NCI-H510A (cell line): ENCODE measurements at regions not wholly inside any gene's neighbourhood (a gene's known extent, or its start where the extent isn't known, plus 50 kb on each side); places are given as distances from the start of the nearest gene placed in this dataset.

Source experiments
- DNase-seq: peaks from one replicate; lab custom pipeline; 2025; lab: John Stamatoyannopoulos, UW

DNA sequence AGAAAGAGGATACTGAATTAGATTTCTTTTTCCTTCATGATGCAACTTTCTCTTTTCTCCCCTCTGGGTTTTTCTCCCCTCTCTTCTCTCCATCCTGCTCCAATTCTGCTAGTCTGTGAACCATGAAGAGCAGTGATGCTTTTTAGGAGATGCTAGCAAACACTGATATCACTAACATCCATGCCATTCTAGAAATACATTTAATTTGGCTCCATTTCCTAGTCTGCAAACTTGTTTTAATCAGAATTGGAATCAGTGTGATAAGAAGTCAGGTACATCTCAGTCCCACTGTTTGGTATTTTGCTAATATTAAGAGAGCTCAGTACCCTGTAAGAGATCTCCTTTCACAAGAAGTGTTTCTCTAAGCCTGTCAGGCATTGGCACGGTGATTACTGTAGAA is 437.1 kb downstream of the RWDD3 start:
- DNase-seq: no peak

DNA sequence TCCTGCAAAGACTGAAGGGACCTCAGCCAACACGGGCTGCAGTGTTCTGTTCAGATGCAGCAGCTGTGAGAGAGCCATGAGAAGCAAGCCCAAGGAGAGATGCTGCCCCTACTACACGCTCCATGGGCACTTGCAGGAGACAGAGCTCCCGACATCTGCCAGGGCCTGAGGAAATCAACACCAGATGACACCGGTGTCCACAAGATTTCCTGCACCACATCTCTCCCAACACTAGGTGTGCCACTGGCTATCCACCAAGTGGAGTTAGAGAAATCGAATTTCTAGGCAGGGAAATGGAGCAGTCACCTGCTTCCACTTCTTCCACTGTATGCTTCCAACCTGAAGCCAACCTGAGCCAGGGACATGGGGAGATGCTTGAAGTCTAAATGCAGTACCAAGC is 445.3 kb downstream of the RWDD3 start:
- DNase-seq: no peak

DNA sequence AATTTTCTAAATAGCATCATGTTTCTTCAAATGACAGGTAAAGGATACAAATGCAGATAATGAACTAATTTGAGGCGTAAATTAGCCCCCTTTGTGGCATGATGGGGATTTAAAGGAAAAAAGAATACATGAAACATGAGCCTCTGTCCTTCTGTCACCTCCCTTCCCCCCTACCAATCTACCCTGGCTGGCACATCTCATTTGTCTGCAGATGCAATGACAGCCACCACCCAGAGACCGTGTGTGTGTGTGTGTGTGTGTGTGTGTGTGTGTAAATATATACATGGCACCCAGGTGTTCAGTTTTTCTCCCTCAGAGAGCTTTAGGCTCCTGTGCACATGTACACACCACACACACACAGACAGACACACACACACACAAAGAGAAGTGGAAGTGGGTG is 451.1 kb downstream of the RWDD3 start:
- DNase-seq: no peak

DNA sequence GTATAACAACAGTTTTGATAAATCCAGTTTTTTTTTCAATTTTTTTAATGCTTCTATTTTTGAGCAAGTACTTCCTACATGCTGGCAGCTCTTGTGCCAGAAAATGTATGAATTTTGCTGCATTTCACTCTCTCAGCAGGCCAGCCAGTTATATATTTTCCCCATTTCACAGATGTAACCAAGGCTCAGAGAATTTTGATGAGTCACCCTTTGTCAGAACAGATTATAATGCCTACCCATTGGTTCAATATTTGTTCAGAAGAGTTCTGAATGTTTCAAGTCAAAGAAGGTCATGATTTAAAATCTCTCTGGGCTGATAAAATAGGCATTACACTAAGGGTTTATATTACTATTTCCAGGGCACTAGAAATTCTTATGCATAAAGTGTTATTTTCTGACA is 452.2 kb downstream of the RWDD3 start:
- no peak for DNase-seq

DNA sequence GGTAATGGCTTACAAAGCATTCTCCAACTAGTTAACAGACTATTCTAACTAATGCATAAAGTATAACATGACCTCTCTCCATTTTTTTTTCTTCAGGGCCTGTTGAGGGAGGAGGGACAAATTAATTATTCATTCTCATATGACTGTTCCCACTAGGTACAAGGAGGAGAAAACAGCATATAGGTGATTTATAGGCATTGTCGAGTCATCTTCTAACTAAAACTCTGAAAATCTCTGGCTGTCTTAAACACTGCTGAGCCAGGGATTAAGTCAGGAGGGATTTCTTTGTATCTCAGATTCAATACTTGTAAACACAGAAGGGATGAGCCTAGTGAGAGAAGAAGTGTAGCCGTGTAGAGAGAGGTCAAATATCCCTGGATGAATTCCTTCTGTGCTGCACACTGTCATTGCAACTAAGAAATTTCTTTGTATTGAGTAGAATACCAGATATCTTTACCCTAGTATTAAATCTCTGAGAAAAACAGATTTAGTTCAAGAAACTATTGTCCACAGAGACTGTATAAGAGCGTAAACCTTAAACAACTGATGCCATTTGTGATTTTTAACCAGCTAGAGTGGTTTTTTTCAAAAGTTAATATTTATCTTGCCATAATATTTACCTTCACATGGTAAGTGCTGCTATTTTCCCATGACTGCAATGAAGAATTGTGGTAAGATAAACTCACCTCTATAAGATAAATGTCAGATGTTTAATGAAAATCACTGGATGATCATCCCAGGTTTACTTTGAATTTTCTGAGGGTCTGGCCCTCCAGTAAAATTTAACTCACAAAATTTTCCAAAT is 465.3 kb downstream of the RWDD3 start:
- DNase-seq: no peak

DNA sequence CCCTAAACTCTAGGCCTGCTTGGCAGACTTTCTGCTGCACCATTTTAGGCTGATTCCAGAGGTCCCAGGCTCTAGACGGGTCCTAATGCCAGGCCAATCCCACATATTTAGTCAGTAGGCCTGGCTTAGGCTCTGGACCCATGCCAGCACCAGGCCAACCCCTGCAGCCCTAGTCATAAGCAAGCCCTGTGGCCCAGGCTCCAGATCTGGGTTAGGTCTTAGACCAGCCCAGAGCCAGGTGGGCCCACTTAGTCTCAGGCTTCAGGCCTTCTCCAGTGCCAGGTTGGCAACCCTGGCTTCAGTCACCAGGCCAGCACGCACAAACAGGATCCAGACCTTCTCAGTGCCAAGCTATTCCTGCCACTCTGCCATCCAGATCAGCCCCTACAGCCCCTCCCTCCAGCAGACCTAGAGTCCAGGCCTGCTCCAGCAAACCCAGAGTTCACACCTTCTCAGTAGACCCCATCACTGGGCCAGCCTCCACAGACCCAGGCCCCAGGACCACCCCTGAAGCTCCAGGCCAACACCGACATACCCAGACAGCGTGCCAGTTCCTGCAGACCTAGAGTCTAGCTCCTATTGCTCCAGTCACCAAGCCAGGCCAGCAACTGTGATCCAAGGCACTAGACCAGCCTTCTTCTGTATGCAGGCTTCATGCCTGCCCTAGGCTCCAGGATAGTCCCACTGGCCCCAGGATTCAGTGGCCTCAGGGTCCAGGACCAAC is 467.6 kb downstream of the RWDD3 start:
- no peak for DNase-seq

DNA sequence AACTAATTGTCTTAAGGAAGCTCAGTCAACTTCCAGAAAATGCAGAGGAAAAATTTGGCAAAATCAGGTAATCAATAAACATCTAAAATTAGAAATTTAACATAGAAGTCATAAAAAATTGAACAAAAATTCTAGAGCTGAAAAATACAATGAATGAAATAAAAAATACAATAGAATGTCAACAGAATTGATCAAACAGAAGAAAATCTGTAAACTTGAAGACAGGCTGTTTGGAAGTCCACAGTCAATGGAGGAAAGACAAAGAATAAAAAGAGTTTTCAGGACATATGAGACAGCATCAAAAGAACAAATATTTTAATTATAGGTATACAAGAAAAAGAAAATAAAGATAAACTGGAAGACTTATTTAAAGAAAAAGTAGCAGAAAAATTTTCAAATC is 469.0 kb downstream of the RWDD3 start:
- no peak for DNase-seq

DNA sequence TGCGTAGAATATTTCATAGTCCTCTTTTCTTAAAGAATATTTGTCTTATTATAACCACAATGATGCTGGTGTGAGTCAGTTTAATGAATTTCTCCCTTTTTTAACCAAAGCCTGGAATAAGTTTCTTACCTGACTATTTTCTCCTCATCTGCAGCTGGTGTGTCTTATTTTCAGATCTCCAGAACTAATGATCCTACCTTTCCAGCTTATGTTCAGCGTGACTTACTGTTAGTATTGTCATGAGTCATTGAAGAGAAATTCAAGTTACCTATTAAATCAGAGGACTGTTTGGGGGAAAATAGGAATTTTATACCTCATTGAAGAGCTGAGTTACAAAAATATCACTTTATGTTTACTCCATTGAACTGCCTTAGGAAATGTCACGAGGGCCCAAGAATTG is 482.1 kb downstream of the RWDD3 start:
- no peak for DNase-seq

DNA sequence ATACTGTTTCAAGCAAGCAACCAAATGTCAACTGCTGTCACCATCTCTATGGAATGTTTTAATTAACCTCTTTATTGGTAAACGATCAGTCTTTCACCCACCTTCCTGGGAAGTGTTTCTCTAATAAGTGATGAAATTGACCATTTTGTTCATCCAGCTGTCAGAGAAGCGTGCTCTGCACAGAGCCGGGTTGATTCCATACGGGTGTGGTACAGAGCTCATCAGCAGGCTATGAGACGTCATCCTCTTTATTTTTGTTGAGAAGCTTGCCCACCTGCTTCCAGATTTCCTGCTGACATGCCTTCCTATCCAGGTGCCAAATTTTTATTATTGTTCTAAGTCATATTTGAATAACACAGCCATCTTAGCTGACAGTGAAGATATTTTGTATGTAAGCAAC is 482.5 kb downstream of the RWDD3 start:
- no peak for DNase-seq

DNA sequence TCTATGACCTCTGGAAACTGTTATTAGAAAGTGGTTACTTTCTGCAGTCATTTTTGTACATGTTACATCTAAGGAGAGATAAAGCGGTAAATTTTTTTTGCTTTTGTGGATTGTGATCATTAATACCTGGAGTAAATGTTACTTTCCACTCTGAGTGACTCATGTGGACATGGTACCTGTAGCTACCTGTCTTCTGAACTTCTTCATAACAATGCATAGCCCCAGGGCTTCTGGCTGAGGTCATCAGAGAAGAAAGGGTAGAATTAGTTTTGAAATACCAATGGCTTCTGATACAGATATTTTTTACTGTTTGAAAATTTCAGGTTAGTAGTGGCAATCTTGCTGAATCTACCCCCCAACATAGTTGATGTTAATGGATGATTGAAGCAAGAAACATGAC is 489.3 kb downstream of the RWDD3 start:
- DNase-seq: no peak

DNA sequence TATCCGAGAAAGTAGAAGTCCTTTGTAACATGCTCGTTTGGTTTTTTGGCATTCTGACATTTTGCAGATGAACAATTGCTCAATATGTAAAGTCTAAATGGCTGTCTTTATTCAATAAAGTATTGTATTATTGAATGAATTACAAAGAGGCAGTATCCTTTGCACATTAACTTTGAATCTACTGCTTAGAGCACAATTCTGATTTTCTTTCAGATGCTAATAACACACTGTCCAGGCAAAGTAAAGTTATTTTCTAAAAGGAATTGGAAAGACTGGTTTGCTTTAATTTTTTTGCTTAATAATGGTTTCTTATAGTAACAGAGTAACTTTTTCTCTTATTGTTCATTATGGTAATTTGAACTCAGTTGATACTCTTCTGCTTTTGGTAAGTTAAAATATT is 494.8 kb downstream of the RWDD3 start:
- DNase-seq: no peak

DNA sequence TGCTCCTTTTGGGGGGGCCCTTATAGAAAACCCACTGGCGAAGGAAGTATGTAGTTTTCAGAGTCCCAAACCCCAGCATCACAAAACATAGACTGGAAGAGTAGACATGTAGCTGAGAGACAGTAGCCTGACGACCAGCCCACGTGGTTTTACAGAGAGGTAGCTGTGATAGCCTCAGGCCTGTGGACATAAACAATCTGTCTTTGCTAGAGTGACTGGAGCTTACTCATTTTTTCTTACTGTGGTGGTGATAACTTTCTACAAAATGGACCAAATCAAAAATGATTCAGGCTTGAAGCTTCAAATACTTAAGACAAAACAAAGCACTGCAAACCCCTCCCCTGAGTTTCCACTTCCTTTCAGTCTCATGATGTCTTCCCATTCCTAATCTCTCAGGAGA is 497.0 kb downstream of the RWDD3 start:
- DNase-seq: no peak

DNA sequence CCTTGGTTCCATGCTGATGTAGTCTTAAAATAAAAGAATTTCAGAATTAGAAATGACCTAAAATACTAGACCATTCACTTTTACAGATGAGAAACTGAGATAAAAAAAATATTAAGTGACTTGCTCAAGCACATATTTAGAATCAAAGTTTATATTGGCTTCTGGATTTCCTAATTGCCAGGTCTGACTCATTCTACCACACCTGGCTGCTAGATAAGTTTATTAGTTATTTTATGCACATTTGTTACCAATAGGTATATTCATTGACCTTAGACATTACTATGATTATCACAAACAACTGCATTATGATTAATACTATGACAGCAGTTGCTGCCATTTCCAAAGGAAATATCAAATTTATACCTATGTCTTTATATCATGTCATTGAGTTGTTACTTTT is 497.5 kb downstream of the RWDD3 start:
- DNase-seq: no peak

DNA sequence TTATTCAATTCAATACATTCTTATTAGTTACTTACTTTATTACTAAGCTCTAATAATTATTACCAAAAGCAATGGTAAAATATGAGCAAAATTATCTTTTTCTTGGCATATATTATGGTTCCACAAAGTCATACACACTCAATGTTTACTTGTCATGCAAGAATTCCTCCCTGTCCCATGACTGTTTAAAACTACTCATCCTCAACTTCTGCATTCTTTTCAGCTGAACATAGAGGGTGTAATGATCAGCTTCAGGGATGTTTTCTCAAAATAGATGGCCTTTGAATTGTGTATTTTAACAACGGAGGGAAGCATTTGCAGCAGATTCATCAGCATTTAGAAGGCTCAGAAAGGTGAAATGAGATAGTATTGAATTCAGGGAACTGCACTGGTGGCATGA is 499.0 kb downstream of the RWDD3 start:
- DNase-seq: no peak

DNA sequence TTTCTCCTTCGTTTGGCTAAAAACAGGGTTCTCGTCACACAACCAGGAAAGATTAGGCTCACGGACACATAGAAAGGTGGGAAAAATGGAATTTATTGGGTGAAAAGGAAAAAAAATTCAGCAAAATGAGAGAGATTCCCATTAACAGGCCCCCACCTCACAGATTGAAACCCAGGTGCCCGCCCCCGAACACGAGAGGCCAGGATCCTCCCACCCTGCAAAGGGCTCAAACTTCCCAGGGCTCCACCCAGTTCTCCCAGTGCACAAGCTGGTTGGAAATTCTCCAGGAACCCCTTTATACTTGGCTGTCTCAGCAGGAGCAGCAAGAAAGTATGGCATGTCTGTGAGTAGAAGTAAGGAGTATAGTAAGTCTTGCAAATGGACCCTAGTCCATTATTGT is 499.7 kb downstream of the RWDD3 start:
- no peak for DNase-seq

DNA sequence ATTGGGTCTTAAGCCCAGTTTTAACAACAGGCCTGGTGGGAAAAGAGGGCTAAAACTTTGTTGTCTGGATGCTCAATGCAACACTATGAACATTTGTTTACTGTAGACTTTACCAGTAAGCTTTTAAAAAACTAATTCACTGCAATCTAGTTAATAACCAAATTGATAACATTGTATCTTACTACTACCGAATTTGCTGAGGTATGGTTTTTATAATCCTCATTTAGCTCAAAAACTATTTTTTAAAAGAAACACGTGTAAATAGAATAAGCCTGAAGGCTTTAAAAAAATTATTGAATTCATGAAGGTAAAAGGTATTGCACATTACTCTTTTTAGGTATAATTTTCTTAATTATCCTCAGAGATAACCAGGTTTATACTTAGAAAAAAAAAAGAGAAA is 500.6 kb downstream of the RWDD3 start:
- no peak for DNase-seq

DNA sequence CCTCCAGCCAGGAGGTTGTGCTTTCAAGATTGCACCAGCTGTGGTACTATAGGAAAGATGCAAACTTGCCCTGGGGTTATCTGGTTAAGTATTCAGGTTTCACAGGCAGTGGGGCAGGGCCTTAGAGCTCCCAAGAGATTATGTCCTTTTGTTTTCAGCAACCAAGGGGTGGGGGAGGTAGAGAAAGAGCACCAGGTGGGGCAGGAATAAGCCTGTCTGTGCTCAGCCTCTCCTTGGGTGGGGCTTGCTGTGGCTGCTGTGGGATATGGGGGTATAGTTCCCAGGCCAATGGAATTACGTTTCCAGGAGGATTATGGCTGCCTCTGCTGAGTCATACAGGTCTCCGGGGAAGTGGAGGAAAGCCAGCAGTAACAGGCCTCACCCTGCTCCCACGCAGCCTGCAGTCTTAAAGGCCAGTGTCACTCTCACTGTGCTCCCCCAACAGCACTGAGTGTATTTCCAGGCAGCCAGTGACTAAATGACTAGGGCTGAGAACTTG is 508.6 kb downstream of the RWDD3 start:
- DNase-seq: peak; percentile 69

DNA sequence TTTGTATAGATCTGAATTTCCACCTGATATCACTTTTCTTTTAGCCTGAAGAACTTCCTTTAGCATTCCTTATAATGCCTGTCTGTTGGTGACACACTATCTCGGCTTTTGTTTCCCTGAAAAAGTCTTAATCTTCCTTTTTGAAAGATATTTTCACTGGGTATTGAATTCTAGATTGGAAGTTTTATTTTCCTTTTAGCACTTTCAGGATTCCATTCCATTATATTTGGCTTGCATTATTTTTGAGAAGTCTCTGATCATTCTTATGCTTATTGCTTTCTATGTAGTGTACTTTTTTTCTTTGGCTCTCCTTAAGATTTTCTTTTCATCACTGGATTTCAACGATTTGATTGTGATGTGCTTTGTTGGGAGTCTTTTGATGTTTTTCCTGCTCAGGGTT is 510.7 kb downstream of the RWDD3 start:
- no peak for DNase-seq

DNA sequence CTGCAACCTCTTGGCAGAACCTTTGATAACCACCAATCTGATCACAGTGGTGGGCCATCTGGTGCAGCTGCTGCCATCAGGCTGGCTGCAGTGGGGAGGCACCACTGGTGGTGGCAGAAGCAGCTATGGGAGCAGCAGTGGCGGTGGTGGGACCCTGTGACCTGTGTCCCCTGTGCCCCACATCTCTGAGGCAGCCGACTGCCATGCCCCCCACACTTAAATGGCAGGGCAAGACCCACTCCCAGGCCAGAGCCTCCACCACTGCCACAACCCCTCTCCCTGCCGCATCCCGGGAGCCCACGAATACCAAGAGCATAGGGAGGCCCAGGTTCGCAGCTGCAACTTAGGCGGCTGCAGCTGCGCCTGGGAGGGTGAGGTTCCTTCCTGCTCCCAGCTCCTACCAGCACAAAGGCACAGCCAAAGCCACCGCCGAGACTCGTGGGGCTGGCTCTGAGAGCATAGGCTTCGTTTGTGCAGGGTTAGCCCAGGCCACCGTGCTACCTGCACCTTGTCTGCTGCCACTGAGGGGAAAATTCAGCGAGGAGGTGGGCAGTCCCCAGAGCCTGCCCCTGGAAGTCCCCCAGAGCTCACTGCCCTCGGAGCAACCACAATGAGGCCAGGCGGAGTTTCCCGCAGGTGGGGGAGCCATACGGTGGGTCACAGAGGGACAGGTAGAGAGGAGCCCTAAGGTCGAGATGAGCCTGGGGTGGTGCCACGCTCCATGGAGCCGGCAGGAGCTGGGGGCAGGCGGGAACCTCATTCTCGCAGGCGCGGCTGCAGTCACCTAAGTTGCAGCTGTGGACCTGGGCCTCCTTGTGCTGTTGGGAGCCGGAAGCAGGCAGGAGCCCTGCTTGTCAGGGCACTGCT is 518.7 kb downstream of the RWDD3 start:
- no peak for DNase-seq

DNA sequence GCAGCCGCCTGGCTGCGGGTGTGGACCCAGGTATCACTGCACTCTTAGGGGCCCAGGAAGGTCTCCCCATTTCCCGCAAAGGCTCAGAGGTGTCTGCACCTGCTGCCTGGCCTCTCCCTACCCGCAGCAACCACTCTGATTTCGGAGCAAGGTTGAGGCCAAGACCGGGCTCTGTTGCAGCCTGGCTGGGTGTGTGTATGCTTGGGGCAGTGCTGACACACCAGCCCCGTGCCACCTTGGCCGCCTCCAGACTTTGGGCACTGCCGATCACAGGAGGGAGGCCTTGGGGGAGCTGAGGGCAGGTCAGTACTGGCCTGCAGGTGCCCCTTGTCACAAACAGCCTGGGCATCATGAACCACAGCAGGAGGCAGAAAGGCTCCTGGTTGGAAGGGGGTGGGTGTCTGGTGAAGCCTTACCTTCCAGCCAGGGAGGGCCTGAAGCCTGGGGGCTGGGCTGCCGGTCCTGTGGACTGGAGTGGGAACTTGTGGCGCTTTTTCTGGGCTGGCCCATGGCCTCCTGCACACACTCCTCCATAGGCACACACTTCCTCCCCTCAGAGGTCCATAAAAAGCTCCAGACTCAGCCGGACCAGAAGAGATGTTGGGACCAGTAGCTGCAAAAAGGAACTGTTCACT is 519.5 kb downstream of the RWDD3 start:
- DNase-seq: no peak

DNA sequence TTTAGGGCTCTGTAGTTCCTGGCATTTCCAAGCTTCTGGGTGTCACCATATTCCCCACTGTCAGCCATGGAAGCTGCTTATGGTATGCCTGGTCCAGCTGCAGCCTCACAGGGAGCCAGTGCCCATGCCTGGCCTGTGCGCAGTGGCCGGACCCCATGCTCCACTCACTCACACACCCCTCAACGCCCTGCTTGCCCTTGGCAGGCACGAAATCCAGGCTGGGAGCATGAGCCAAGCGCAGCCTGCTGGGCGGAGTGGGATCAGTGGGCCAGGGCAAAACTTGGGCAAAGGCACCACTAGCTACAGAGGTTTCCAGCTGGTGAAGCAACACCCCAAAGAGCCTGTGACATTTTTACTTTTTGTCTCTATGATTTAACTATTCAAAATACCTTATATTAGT is 520.4 kb downstream of the RWDD3 start:
- DNase-seq: no peak

DNA sequence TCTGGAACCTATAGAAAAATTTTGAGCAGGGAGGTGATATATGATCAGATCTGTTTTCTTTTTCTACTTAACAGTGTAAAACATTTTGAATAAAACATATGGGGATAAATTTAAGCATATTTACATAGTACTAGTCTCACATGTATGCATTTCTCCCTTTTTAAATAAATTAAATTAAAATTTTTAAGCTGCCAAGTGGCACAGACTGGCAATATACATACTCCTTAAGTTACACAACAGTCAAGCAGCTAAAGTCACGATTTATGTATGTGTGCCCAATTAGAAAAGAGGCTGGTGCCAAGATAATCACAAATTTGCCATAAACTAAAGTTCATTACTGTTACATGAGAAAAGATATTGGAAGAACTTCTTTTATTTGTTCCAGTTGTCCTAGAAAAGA is 532.0 kb downstream of the RWDD3 start:
- no peak for DNase-seq
